Amygdala (tissue), 56 donors: ENCODE measurements at regions not wholly inside any gene's neighbourhood (a gene's known extent, or its start where the extent isn't known, plus 50 kb on each side); places are given as distances from the start of the nearest gene placed in this dataset.

Experiments
- DNase-seq, 56 donors: peaks; one replicate each; lab custom pipeline; 2025; lab: John Stamatoyannopoulos, UW

DNA sequence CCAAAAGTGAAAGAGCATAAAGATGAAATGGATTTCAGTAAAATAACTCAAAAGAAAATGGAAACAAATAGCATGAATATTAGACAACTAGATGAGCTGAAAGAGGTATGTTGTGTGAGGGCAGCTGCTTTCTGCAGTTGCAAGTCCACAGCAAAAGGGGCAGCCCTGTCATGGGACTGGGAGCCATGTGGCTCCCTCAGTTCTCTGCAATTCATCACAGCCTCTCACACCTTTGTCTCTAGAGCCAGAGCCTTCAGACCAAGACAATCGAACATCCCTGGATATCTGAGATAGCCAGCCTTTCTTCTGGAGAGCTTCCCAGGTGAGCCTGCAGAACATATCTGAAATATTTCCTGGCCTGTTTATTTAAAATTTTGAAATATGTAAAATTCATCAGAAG lies 538.7 kb downstream of the REEP3 start:
- no peak for DNase-seq

DNA sequence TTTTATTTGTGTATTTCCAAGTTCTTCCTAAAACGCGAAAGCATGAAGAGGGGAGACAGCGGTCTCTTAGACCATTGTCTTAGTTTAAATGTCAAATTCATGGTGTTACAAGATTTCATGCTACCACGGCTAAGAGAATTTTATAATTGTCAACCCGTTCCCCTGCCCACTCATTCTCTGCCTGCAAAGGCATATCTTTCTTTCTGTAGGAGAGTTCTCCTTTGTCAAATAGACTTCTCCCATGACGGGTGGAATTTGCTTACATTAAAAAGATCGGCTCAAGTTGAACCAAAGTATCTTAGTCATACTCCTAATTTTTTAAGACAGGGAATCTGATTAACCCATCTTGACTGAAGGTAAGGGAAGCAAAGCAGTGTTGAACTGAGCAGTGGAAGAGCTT lies 539.2 kb downstream of the REEP3 start:
- DNase-seq: no peak

DNA sequence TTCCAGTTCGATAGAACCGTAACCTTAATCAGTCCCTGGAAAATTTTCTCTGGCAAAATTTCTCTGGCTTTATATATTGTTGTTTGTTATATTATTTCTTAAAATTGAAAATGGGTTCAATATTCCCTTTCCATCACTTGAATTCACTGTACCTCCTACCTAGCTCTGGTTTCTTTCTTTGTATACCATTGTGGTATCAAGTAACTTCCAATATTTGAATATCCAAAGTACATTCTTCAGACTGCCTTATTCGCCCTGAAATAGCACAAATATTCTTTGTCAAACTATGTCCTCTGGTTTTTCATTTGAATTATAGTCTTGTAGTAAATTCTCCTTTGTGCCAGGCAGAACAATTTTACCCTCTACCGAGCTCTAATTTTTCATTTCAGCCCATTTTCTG lies 541.6 kb downstream of the REEP3 start:
- no peak for DNase-seq

DNA sequence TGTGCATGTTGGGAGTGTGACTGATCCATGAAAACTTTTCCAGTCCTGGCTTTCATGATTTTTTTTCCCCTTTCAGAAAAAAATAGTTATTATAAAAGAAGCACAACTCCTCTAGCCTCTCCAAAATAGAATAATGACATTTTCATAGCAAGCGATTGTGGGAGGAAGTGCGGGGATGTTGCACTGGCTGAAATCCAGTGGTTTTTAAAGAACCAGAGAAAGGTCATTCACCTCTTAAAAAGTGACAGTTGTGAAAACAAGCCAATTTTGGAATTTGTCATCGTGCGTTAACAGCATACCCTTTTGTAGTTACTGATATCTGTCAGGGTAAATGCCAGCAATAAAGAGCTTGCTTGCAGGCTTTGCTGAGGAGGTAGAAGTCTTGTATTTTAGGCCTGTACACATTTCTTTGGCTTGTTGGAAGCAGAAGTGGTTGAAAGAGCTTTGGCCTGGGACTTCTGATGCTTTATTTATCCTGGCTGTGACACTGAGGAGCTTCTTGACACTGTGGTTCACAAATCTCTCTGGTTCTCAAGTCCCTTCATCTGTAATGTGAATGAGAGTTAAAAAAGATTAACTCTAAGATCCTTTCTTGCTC lies 545.9 kb downstream of the REEP3 start:
- peak in 1 of 56 donors; percentile 8 for DNase-seq

- no peak for DNase-seq
Measured at GRCh38 chr10:64067859-64068258, 546.7 kb downstream of the REEP3 start.

GRCh38 chr10:64070241-64070640 lies 549.0 kb downstream of the REEP3 start:
- no peak for DNase-seq

DNA sequence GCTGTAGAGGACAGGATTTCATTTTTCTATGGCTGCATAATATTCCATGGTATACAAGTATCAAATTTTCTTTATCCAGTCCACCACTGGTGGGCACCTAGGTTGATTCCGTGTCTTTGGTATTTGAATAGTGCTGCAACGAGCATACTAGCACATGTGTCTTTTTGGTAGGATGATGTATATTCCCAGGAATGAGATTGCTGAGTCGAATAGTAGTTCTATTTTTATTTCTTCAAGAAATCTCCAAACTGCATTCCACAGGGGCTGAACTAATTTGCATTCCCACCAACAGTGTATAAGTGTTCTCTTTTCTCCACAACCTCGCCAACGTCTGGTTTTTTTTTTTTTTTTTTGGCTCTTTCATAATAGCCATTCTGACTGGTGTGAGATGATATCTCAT lies 550.0 kb downstream of the REEP3 start:
- DNase-seq: no peak

DNA sequence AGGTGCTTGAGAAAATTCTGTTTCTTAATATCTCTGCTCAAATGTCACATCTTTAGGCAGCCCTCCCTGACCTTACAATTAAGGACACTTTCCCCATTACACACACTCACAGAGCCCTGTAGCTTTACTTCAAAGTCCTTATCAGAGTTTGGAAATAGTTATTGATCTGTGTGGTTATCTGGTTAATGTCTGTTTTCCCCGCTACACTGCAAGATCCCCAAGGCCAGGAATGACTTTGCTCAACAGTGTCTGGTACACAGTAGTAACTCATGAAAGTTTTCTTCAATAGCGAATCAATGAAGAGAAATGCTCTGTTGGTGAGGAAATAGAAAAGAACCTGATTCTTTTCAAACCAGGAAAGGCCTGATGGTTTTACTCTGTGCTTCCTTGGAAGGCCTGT lies 554.4 kb downstream of the REEP3 start:
- DNase-seq: no peak

- no peak for DNase-seq
Measured at GRCh38 chr10:64076322-64076940, 555.2 kb downstream of the REEP3 start.

- no peak for DNase-seq
Measured at GRCh38 chr10:64079341-64079740, 558.1 kb downstream of the REEP3 start.

DNA sequence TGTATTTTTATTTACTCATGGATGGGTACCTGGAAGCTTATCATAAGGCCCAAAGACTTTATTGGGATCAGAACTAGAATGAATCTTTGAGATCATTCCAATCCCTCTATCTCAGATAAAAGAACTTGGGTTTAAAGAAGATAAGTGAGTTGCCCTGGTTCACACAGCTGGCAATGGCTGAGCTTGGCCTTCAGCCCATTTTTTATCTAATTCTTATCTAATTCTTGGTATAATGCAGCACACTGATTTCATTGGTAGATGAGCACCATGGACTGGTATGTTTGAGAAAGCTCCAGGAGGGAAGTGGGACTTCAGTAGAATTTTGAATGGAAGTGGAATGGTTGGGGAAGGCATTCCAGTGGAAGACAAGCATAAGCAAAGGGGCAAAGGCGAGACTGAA lies 558.9 kb downstream of the REEP3 start:
- DNase-seq: no peak

- no peak for DNase-seq
Measured at GRCh38 chr10:64081947-64082482, 560.8 kb downstream of the REEP3 start.

DNA sequence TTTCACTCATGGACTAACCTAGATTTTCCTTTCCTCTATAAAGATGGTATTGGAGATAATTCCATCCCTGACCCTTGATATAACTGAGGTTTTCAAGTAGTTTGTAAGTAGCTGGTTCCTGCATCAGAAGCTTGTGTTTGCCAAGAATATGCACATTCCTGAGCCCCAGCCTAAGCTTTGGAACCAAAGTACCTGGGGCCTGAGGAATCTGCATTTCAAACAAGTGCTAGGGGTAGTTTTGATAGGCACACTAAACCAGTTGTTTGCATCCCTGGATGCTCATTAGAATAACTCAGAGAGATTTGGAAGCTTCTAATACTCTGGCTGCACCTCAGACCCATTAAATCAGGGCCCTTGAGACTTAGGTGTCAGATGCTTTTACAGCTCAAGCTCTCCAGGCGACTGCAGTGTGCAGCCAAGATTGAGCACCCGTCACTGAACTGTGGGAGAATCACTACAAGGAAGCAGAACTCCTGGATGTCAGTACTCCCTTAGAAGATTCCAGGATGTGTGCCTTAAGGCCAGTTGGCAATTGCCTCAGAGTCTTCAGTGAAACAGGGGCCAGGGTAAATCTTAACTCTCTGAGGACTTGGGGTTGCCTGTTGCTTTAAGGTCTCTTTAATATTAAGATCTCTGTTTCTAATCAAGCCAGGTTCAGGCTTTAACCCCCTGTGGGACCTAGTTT lies 565.0 kb downstream of the REEP3 start:
- DNase-seq: no peak

DNA sequence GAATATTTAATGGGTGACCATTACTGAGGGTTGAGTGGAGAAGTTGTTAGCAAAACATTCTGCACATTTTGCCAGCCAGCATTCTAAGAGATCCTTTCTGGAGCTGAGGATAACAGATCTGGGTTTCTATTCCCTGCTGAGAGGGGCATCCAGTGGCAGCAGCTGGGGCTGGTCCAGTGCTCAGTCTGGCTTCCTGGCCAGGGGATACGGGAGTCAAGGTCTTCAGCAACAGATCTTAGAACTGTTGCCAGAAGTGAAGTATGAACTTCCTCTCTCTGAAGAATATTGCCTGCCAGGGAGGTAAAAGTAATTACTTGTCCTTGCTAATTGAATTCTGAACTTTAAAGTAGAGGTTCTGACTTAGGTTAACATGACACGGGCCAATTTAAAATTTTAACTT lies 568.4 kb downstream of the REEP3 start:
- no peak for DNase-seq

- DNase-seq: no peak
Measured at GRCh38 chr10:64090865-64091264, 569.7 kb downstream of the REEP3 start.

DNA sequence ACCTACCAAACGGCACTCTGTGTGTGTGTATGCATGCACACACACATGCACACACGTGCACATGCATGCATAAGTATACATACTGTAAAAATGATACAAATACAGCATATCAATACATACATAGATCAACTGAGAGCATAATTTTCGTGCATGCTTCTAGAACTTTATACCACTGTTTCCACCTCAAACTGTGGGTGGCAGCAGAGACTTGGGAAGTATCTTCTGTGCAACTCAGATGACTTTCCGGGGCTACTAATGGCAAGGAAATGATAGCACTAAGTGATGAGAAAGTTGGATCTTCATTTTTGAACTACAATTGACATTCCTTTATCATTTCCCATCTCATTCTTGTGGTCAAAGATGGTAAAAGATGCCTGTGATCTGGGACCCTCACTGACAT lies 570.7 kb downstream of the REEP3 start:
- DNase-seq: peak in 22 of 56 donors; percentile 2 to 54 (median 16)

GRCh38 chr10:64093304-64093703 lies 572.1 kb downstream of the REEP3 start:
- DNase-seq: no peak

- no peak for DNase-seq
Measured at GRCh38 chr10:64093946-64094535, 572.8 kb downstream of the REEP3 start.

- DNase-seq: no peak
Measured at GRCh38 chr10:64096941-64097340, 575.7 kb downstream of the REEP3 start.

DNA sequence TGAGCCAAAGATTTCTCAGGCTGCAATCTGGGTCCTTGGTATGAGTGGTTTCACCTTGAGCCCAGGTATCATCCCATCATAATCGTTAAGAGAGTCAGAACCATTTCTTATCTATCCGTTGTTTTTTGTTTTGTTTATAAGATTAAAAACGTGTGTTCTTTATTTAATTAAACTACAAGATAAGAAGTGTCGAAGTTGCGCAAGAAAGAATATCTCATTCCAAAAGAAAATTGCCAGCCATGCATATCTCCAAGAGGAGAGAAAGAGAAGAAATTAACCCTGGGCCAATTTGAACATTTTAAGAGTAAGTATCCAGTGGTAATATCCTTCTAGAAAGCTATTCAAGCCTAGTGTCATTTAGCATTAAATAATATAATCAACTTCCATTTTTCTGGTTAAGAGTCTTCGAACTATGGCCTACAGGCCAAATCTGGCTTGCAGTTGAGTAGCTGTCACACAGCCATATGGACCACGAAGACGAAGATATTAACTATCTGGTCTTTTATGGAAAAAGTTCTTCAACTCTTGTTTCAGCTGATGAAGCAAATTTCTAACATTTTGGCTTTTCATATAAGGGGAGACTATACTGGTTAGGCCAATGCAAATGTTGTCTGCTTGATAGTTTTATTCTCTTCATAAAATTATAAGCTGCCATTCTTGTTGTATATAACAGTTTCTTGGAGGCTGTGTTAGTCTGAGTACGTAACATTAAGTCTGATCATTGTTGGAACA lies 576.4 kb downstream of the REEP3 start:
- DNase-seq: no peak

DNA sequence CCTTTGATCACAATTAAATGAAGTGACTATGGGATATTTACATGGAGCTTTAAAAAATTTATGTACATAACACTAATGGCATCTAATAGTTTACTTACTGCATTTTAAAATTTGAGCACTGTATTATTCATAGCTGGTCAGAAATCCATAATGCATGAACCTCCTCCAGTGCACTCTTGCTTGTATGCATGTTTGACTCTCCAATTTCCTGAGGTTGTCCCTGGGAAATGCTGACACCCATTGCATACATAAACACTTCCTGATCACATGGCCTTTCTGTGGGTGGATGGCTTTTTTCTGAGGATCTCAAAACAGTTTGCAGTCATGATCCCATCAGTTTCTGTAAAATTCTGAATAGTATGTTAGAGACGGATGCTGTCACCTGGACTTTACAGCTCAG lies 577.8 kb downstream of the REEP3 start:
- DNase-seq: no peak
